ENCODE measurements at regions not wholly inside any gene's neighbourhood (a gene's known extent, or its start where the extent isn't known, plus 50 kb on each side); places are given as distances from the start of the nearest gene placed in this dataset.

GRCh38 chr1:67615886-67616285, 69.1 kb upstream of the GADD45A start:
- no peak for TF ChIP-seq EZH2 (IDR thresholded peaks at IDR 0.05; ENCODE audit: insufficient read depth, poor library complexity, severe bottlenecking)
- no peak for TF ChIP-seq EZH2phosphoT487 (IDR thresholded peaks at IDR 0.05; ENCODE audit: insufficient read depth, low read depth)
